HCT116 (cell line): ENCODE measurements at regions not wholly inside any gene's neighbourhood (a gene's known extent, or its start where the extent isn't known, plus 50 kb on each side); places are given as distances from the start of the nearest gene placed in this dataset.
"Not testable (repeated sequence)": the region's sequence is repeated elsewhere in the genome, so short reads cannot be mapped to it uniquely, and the experiment has no call there.

ENCODE experiments used
- ATAC-seq: fragments of 200-7000 bp; cut with Tn5 transposase; 2 replicates; pipeline ENCODE4 v1.9.1; 2020; ENCODE audit warnings: mild to moderate bottlenecking, moderate library complexity
- BruUV-seq: library from RNA; stranded (reverse); fragments of 400-500 nt; replicated peaks from 2 replicates; lab custom pipeline; 2021; lab: Mats Ljungman, UMichigan
- CTCF ChIA-PET: fragments of 300-600 bp; sonication (Branson Sonifier 250); formaldehyde crosslinking; loops from one replicate; lab custom pipeline; 2021; ENCODE audit warnings: antibody characterized with exemption; lab: Charles Lee
- POLR2A ChIA-PET: fragments of 300-600, 350-600 bp; sonication (Branson Sonifier 250); formaldehyde crosslinking; loops from one replicate; lab custom pipeline; 2021; ENCODE audit warnings: antibody characterized with exemption; lab: Charles Lee
- RAD21 ChIA-PET, 2 experiments: fragments of 300-600 bp; sonication (Branson Sonifier 250); formaldehyde crosslinking; loops; one replicate each; lab custom pipeline; 2023; ENCODE audit warnings: low total read pairs in 2 of 2; ENCODE audit not compliant: uncharacterized antibody in 2 of 2, unreplicated experiment in 2 of 2, low non-redundant PET in 1 of 2; lab: Charles Lee
- DNase-seq: peaks from one replicate; pipeline ENCODE4 v3.0.0-alpha.2; 2010; ENCODE audit warnings: low read depth, low spot score
- H2AFZ ChIP-seq: fragments of 200-600 bp; shearing (Covaris generic), sonication (generic); 2 replicates; pipeline ENCODE4 v1.6.1; 2017; ENCODE audit warnings: low read depth, mixed run types, mixed read lengths, antibody characterized with exemption, low read length; ENCODE audit not compliant: poor library complexity, severe bottlenecking
- H3K27ac ChIP-seq: 2 replicates; pipeline ENCODE4 v1.5.1; 2012; ENCODE audit warnings: low read depth, low read length
- H3K27me3 ChIP-seq: fragments of 200-600 bp; sonication (generic); 2 replicates; pipeline ENCODE4 v1.6.1; 2016; ENCODE audit warnings: mixed run types, low read length, mixed read lengths; ENCODE audit not compliant: insufficient read depth
- H3K36me3 ChIP-seq, 2 experiments: fragments of 200-500 bp in 1 of 2; fragments of 200-600 bp in 1 of 2; sonication (Bioruptor generic) in 1 of 2; sonication (generic) in 1 of 2; 2 replicates each; pipeline versions ENCODE4 v1.5.1 to v1.6.1; 2014 to 2016; ENCODE audit warnings: low read length in 2 of 2, inconsistent platforms in 1 of 2, mixed read lengths in 1 of 2, mixed run types in 1 of 2; ENCODE audit not compliant: insufficient read depth in 2 of 2, control insufficient read depth in 1 of 2
- H3K4me1 ChIP-seq, 2 experiments: fragments of 200-600 bp in 1 of 2; sonication (generic) in 1 of 2; 2 replicates each; pipeline versions ENCODE4 v1.5.1 to v1.6.1; 2012 to 2017; ENCODE audit warnings: low read length in 2 of 2, inconsistent platforms in 1 of 2, mild to moderate bottlenecking in 1 of 2, mixed read lengths in 1 of 2, mixed run types in 1 of 2, moderate library complexity in 1 of 2; ENCODE audit not compliant: insufficient read depth in 2 of 2, control insufficient read depth in 1 of 2
- H3K4me2 ChIP-seq: fragments of 200-600 bp; sonication (generic); 2 replicates; pipeline ENCODE4 v1.6.1; 2017; ENCODE audit warnings: mixed run types, low read length, mixed read lengths
- H3K4me3 ChIP-seq, 2 experiments: fragments of 200-600 bp in 1 of 2; sonication (generic) in 1 of 2; replicated peaks in 1 of 2; 2 replicates each; pipeline ENCODE4 v1.5.1; 2011 to 2016; ENCODE audit warnings: low read length in 2 of 2, control low read depth in 1 of 2, low read depth in 1 of 2, mild to moderate bottlenecking in 1 of 2, mixed read lengths in 1 of 2, mixed run types in 1 of 2
- H3K79me2 ChIP-seq: fragments of 200-600 bp; sonication (generic); 2 replicates; pipeline ENCODE4 v1.6.1; 2017; ENCODE audit warnings: mild to moderate bottlenecking, mixed run types, low read length, moderate library complexity, mixed read lengths; ENCODE audit not compliant: insufficient read depth
- H3K9ac ChIP-seq: fragments of 200-600 bp; sonication (generic); 2 replicates; pipeline ENCODE4 v1.6.1; 2016; ENCODE audit warnings: low read length, mixed read lengths
- H3K9me2 ChIP-seq: fragments of 200-600 bp; sonication (generic), shearing (Covaris generic); 2 replicates; pipeline ENCODE4 v1.6.1; 2017; ENCODE audit warnings: mixed run types, mild to moderate bottlenecking, moderate library complexity; ENCODE audit not compliant: insufficient read depth
- H3K9me3 ChIP-seq, 2 experiments: fragments of 200-500 bp in 1 of 2; fragments of 200-600 bp in 1 of 2; sonication (Bioruptor generic) in 1 of 2; sonication (generic) in 1 of 2; 2 replicates each; pipeline ENCODE4 v1.6.1; 2014 to 2017; ENCODE audit warnings: low read length in 2 of 2, mixed read lengths in 2 of 2, inconsistent platforms in 1 of 2, low read depth in 1 of 2, mild to moderate bottlenecking in 1 of 2, mixed run types in 1 of 2, moderate library complexity in 1 of 2; ENCODE audit not compliant: control insufficient read depth in 1 of 2, insufficient read depth in 1 of 2
- H4K20me1 ChIP-seq: fragments of 200-600 bp; sonication (generic), shearing (Covaris generic); 2 replicates; pipeline ENCODE4 v1.6.1; 2017; ENCODE audit warnings: mixed run types, mild to moderate bottlenecking, moderate library complexity; ENCODE audit not compliant: insufficient read depth
- EGR1 ChIP-seq: IDR thresholded peaks from 2 replicates; pipeline ENCODE4 v1.6.1; 2012; ENCODE audit warnings: low read depth
- ELF1 ChIP-seq: IDR thresholded peaks from 2 replicates; pipeline ENCODE4 v1.6.1; 2012; ENCODE audit warnings: low read depth, borderline replicate concordance
- EZH2 ChIP-seq: fragments of 200-600 bp; sonication (generic); IDR thresholded peaks from 2 replicates; pipeline ENCODE4 v1.6.1; 2017; ENCODE audit warnings: antibody characterized with exemption, mixed run types
- FOSL1 ChIP-seq: IDR thresholded peaks from 2 replicates; pipeline ENCODE4 v1.6.1; 2012; ENCODE audit warnings: low read depth
- SP1 ChIP-seq: IDR thresholded peaks from 2 replicates; pipeline ENCODE4 v1.6.1; 2012; ENCODE audit warnings: low read depth
- TCF7L2 ChIP-seq: IDR thresholded peaks from 2 replicates; pipeline ENCODE4 v1.7.0; 2011; ENCODE audit warnings: borderline replicate concordance, inconsistent platforms; ENCODE audit not compliant: insufficient read depth, insufficient read length; ENCODE audit errors: extremely low read depth
- ZBTB33 ChIP-seq: IDR thresholded peaks from 2 replicates; pipeline ENCODE4 v1.6.1; 2011; ENCODE audit warnings: mild to moderate bottlenecking, low read length, moderate library complexity; ENCODE audit not compliant: insufficient replicate concordance; ENCODE audit errors: extremely low read depth
- ZFX ChIP-seq: fragments of 450-650 bp; IDR thresholded peaks from 2 replicates; pipeline ENCODE4 v1.6.1; 2017
- intact Hi-C: fragments of 100-400 bp; cut with micrococcal nuclease; formaldehyde crosslinking; loops from 2 replicates; pipeline ENCODE4 v1.10.0; 2022
- TF ChIP-seq, protein P1 (sequence below): IDR thresholded peaks from 2 replicates; pipeline ENCODE4 v1.6.1; 2012

DNA sequence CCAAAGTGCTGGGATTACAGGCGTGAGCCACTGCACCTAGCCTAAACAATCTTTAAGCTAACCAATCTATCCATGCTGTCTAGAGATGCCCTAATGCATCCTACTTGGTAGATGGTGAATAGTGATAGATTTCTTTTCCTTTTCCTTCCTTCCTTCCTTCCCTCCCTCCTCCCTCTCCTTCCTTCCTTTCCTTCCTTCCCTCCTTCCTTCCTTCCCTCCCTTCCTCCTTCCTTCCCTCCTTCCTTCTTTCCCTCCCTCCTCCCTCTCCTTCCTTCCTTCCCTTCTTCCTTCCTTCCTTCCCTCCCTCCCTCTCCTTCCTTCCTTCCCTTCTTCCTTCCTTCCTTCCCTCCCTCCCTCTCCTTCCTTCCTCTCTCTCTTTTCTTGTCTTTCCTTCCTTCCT lies 780.5 kb downstream of the CDH11 start:
- H3K4me3 ChIP-seq, ATAC-seq, H2AFZ ChIP-seq, BruUV-seq, RAD21 ChIA-PET, H3K9ac ChIP-seq, H3K9me2 ChIP-seq, H3K36me3 ChIP-seq, H3K4me1 ChIP-seq, H3K27ac ChIP-seq, POLR2A ChIA-PET, H3K79me2 ChIP-seq, CTCF ChIA-PET, H3K4me2 ChIP-seq, DNase-seq, H3K27me3 ChIP-seq, H4K20me1 ChIP-seq, intact Hi-C loops: not testable (repeated sequence)
- peaks cover 3 to 13% of the 10 kb centered on the region in 2 experiments; a peak in 2 of 4 replicates for H3K9me3 ChIP-seq

DNA sequence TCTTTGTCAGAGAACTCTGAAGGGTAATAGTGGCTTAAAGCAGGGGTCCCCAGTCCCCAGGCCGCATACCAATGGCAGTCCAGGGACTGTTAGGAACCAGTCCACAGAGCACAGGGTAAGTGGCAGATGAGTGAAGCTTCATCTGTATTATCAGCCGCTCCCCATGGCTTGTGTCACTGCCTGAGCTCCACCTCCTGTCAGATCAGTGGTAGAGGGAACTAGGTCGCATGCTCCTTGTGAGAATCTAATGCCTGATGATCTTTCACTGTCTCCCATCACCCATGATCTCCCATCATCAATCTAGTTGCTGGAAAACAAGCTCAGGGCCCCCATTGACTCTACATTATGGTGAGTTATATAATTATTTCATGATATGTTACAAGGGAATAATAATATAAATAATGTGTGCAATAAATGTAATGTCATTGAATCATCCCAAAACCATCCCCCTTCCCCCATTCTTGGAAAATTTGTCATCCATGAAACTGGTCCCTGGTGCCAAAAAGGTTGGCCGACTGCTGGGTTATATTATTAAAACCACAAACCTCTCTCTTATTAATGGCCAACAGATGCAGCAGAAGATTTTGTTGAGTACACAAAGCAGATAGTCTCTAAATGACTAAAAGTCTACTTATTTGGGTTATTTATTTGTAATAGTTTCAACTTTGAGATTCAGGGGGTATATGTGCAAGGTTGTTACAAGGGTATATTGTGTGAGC lies 782.7 kb downstream of the CDH11 start:
- ChIA-PET POLR2A (no interaction called here), RAD21 (no interaction called here), CTCF (no interaction called here)
- no peak overlapping the region for H2AFZ ChIP-seq
- no peaks in the 10 kb centered on the region for H4K20me1 ChIP-seq
- H3K36me3 ChIP-seq = no peaks in the 10 kb centered on the region
- H3K79me2 ChIP-seq = no peaks in the 10 kb centered on the region
- no peaks in the 10 kb centered on the region for H3K4me1 ChIP-seq
- no TSS peak for BruUV-seq
- peaks cover 3 to 7% of the 10 kb centered on the region in 2 experiments; a peak in 1 of 4 replicates for H3K9me3 ChIP-seq
- DNase-seq (no peak), ATAC-seq (no peak)
- no peak overlapping the region for H3K27ac ChIP-seq
- H3K4me3 ChIP-seq = no peak overlapping the region
- H3K27me3 ChIP-seq = no peaks in the 10 kb centered on the region
- no peak overlapping the region for H3K9ac ChIP-seq
- no peaks in the 10 kb centered on the region for H3K9me2 ChIP-seq
- H3K4me2 ChIP-seq = no peak overlapping the region
- intact Hi-C loops = no loop called here
- TF ChIP-seq, protein P1, sequence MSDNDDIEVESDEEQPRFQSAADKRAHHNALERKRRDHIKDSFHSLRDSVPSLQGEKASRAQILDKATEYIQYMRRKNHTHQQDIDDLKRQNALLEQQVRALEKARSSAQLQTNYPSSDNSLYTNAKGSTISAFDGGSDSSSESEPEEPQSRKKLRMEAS = no peak
- TF ChIP-seq ZFX (no peak), TCF7L2 (no peak), ELF1 (no peak), FOSL1 (no peak), EGR1 (no peak), EZH2 (no peak), ZBTB33 (no peak), SP1 (no peak)
